A673 (cell line): ENCODE measurements at regions not wholly inside any gene's neighbourhood (a gene's known extent, or its start where the extent isn't known, plus 50 kb on each side); places are given as distances from the start of the nearest gene placed in this dataset.

Experiments
- BruUV-seq: library from RNA; stranded (reverse); fragments of 400-500 nt; replicated peaks from 2 replicates; lab custom pipeline; 2021; lab: Mats Ljungman, UMichigan
- CTCF ChIA-PET: fragments of 300-600 bp; sonication (Branson Sonifier 250); formaldehyde crosslinking; loops from one replicate; lab custom pipeline; 2022; ENCODE audit warnings: antibody characterized with exemption; lab: Charles Lee
- POLR2A ChIA-PET: fragments of 300-600 bp; sonication (Branson Sonifier 250); formaldehyde crosslinking; loops from one replicate; lab custom pipeline; 2022; ENCODE audit warnings: antibody characterized with exemption; ENCODE audit not compliant: low non-redundant PET; lab: Charles Lee
- DNase-seq: peaks from one replicate; pipeline ENCODE4 v3.0.0-alpha.2; 2015; ENCODE audit warnings: low spot score
- H3K27ac ChIP-seq: fragments of 200-600 bp; sonication (generic); 2 replicates; pipeline ENCODE4 v1.5.1; 2016; ENCODE audit warnings: mixed run types, low read depth, mild to moderate bottlenecking, mixed read lengths, antibody characterized with exemption, low read length; ENCODE audit not compliant: poor library complexity, severe bottlenecking
- H3K27me3 ChIP-seq: fragments of 200-600 bp; sonication (generic); replicated peaks from 2 replicates; pipeline ENCODE4 v1.6.1; 2017; ENCODE audit warnings: mixed run types, low read depth, mild to moderate bottlenecking, mixed read lengths, antibody characterized with exemption, low read length; ENCODE audit not compliant: insufficient read depth, poor library complexity
- H3K36me3 ChIP-seq: fragments of 200-600 bp; sonication (generic); 2 replicates; pipeline ENCODE4 v1.6.1; 2016; ENCODE audit warnings: mixed run types, mild to moderate bottlenecking, mixed read lengths, antibody characterized with exemption, low read length; ENCODE audit not compliant: insufficient read depth, poor library complexity, severe bottlenecking
- H3K4me1 ChIP-seq: fragments of 200-600 bp; sonication (generic); 2 replicates; pipeline ENCODE4 v1.6.1; 2017; ENCODE audit warnings: mixed run types, mild to moderate bottlenecking, mixed read lengths, antibody characterized with exemption, low read length; ENCODE audit not compliant: insufficient read depth, poor library complexity, severe bottlenecking
- H3K4me3 ChIP-seq: fragments of 200-600 bp; sonication (generic); 2 replicates; pipeline ENCODE4 v1.5.1; 2016; ENCODE audit warnings: low read depth, mixed run types, mild to moderate bottlenecking, mixed read lengths, low read length; ENCODE audit not compliant: poor library complexity, severe bottlenecking
- H3K9me3 ChIP-seq: fragments of 200-600 bp; sonication (generic); 2 replicates; pipeline ENCODE4 v1.6.1; 2016; ENCODE audit warnings: mixed run types, low read depth, mild to moderate bottlenecking, mixed read lengths, antibody characterized with exemption, low read length; ENCODE audit not compliant: poor library complexity, severe bottlenecking
- EZH2 ChIP-seq: fragments of 200-600 bp; sonication (generic); IDR thresholded peaks from 2 replicates; pipeline ENCODE4 v1.6.1; 2017; ENCODE audit warnings: borderline replicate concordance, low read depth, mild to moderate bottlenecking, mixed read lengths, antibody characterized with exemption, low read length; ENCODE audit not compliant: poor library complexity, severe bottlenecking
- intact Hi-C: fragments of 100-400 bp; cut with micrococcal nuclease; formaldehyde crosslinking; loops from one replicate; pipeline ENCODE4 v1.10.0; 2022; ENCODE audit not compliant: unreplicated experiment
- TF ChIP-seq, protein P1 (sequence below): fragments of 300-800, 200-600 bp; sonication (generic); conservative IDR thresholded peaks from 2 replicates; pipeline ENCODE4 v1.5.1; 2017; ENCODE audit warnings: low read depth, mild to moderate bottlenecking, antibody characterized with exemption, low read length, moderate library complexity, mixed read lengths

DNA sequence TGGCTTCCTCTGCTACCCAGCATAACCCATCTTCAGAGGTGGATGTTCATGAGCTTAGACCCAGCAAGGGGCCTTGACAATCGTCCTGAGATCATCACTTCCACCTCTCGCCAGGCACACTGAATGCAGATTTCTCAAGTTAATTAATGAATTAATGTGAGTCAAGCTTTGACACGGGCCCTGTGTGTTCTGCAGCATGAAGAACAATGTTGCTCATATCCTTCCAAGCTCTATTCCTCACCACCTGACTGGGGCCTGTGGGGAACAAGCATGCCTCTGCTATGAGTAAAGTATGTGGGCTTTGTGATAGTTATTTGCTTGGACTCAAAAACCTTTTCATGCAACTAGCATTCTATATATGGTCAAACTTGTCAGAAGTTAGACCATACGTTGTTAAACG is 122.0 kb downstream of the SEC16B start:
- DNase-seq: no peak
- TF ChIP-seq, protein P1, sequence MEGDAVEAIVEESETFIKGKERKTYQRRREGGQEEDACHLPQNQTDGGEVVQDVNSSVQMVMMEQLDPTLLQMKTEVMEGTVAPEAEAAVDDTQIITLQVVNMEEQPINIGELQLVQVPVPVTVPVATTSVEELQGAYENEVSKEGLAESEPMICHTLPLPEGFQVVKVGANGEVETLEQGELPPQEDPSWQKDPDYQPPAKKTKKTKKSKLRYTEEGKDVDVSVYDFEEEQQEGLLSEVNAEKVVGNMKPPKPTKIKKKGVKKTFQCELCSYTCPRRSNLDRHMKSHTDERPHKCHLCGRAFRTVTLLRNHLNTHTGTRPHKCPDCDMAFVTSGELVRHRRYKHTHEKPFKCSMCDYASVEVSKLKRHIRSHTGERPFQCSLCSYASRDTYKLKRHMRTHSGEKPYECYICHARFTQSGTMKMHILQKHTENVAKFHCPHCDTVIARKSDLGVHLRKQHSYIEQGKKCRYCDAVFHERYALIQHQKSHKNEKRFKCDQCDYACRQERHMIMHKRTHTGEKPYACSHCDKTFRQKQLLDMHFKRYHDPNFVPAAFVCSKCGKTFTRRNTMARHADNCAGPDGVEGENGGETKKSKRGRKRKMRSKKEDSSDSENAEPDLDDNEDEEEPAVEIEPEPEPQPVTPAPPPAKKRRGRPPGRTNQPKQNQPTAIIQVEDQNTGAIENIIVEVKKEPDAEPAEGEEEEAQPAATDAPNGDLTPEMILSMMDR: no peak
- no peak for TF ChIP-seq EZH2
- BruUV-seq: no TSS peak
- POLR2A ChIA-PET: no interaction called here
- CTCF ChIA-PET: no interaction called here
- Histone ChIP-seq H3K27ac (no peak overlapping the region), H3K9me3 (no peaks in the 10 kb centered on the region), H3K36me3 (no peaks in the 10 kb centered on the region), H3K4me1 (no peaks in the 10 kb centered on the region), H3K4me3 (no peak overlapping the region), H3K27me3 (no peaks in the 10 kb centered on the region)
- intact Hi-C loops: no loop called here

DNA sequence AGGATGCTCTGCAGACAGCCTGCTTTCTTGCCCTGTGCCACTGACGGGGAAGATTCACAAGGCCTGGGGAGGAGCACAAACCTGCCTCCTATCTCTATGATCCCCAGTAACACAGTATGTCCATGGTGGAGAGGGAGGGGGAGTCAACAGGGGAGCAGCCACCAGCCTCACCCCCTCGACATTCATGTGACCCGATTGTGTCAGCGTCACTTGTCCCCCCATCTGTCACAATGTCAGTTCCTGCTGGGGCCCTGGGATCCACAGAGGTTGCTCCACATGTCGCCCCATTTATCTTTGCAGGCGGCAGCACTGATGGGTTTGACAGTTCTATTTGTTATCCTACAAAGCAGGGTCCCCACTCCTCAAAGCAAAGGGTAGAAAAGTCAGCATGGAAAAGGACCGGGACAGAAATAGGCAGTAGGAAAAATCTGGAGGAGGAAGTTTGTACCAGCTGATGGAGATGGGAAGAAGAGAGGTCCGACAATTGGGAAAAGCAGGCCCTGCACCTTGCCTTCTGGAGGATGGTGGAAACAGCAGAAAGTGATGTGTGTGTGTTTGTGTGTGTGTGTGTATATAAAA is 130.9 kb downstream of the SEC16B start:
- ChIA-PET CTCF (no interaction called here), POLR2A (no interaction called here)
- no peak overlapping the region for H3K27ac ChIP-seq
- H3K4me1 ChIP-seq: no peaks in the 10 kb centered on the region
- no peak overlapping the region for H3K4me3 ChIP-seq
- no peaks in the 10 kb centered on the region for H3K36me3 ChIP-seq
- intact Hi-C loops: no loop called here
- no peaks in the 10 kb centered on the region for H3K27me3 ChIP-seq
- no TSS peak for BruUV-seq
- TF ChIP-seq, protein P1: no peak
- no peak for TF ChIP-seq EZH2
- no peak for DNase-seq
- H3K9me3 ChIP-seq: no peaks in the 10 kb centered on the region

DNA sequence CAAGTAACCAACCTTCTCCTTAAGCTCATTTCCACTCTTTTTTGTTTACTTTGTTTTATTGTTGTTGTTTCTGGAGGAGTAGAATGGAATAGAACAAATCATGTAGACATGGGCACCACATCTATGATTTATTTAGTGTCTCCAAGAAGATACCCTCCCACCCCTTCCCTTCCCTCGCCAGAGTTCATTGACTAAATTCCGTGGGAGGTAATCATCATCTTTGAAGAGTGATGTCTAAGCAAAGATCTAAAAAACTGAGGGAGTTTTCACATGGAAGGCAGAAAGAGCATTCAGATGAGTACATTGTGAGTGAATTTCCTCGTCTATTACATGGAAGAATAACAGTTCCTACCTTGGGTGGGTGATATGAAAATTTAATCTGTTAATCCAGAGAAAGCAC is 136.2 kb downstream of the SEC16B start:
- H3K27ac ChIP-seq: no peak overlapping the region
- CTCF ChIA-PET: no interaction called here
- H3K4me1 ChIP-seq: no peaks in the 10 kb centered on the region
- no peaks in the 10 kb centered on the region for H3K27me3 ChIP-seq
- no peaks in the 10 kb centered on the region for H3K9me3 ChIP-seq
- DNase-seq: no peak
- POLR2A ChIA-PET: no interaction called here
- BruUV-seq: no TSS peak
- intact Hi-C loops: no loop called here
- no peak overlapping the region for H3K4me3 ChIP-seq
- no peak for TF ChIP-seq EZH2
- TF ChIP-seq, protein P1: no peak
- no peaks in the 10 kb centered on the region for H3K36me3 ChIP-seq
